DOHH2 (cell line): ENCODE measurements at regions not wholly inside any gene's neighbourhood (a gene's known extent, or its start where the extent isn't known, plus 50 kb on each side); places are given as distances from the start of the nearest gene placed in this dataset.

Source experiments
- CTCF ChIP-seq: fragments of 200-600 bp; sonication (generic); IDR thresholded peaks from one replicate; pipeline ENCODE4 v1.5.1; 2014; ENCODE audit warnings: antibody characterized with exemption, mild to moderate bottlenecking, low read depth, low read length; ENCODE audit not compliant: poor library complexity, severe bottlenecking
- EZH2phosphoT487 ChIP-seq: fragments of 200-600 bp; sonication (generic); IDR thresholded peaks from 2 replicates; pipeline ENCODE4 v1.6.1; 2017; ENCODE audit warnings: borderline replicate concordance, mild to moderate bottlenecking, antibody characterized with exemption, low read length, moderate library complexity, mixed read lengths

- no peak for TF ChIP-seq CTCF
- no peak for TF ChIP-seq EZH2phosphoT487
Observed at GRCh38 chr5:164059471-164059870, 554.1 kb downstream of the MAT2B start.
